ENCODE measurements at regions not wholly inside any gene's neighbourhood (a gene's known extent, or its start where the extent isn't known, plus 50 kb on each side); places are given as distances from the start of the nearest gene placed in this dataset.

DNA sequence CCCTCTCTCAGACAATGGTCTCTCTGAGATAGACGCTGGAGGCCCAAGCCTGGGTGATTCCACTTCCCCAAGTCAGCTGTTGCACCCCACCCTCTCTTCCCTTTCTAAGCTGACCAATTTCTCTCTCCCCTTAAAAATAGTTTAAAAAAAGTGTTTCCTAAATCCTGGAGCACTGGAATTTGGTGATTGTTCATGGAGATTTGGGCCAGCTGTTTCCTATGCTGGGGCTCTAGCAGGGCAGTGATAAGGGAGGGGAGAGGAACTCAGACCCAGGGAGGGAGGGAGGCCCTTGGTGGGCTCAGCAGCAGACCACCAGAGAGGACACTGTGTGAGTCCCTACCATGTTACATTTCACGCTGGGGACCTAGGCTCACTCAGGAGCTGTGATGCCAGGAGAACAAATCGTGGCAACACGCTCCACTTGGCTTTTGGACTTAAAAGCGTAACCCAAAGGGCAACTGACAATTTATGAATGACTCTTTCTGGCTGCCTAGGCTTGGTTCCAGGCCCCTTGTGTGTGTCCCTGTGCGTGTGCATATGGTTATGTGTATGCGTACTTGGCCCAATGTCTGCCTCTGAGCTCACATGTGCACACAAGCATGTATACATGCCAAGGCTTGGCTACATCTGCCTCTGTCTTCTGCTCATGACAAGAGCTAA lies 59.8 kb upstream of the INSYN1 start:
- TF ChIP-seq, protein P1, sequence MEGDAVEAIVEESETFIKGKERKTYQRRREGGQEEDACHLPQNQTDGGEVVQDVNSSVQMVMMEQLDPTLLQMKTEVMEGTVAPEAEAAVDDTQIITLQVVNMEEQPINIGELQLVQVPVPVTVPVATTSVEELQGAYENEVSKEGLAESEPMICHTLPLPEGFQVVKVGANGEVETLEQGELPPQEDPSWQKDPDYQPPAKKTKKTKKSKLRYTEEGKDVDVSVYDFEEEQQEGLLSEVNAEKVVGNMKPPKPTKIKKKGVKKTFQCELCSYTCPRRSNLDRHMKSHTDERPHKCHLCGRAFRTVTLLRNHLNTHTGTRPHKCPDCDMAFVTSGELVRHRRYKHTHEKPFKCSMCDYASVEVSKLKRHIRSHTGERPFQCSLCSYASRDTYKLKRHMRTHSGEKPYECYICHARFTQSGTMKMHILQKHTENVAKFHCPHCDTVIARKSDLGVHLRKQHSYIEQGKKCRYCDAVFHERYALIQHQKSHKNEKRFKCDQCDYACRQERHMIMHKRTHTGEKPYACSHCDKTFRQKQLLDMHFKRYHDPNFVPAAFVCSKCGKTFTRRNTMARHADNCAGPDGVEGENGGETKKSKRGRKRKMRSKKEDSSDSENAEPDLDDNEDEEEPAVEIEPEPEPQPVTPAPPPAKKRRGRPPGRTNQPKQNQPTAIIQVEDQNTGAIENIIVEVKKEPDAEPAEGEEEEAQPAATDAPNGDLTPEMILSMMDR (IDR thresholded peaks at IDR 0.05) = no peak
- TF ChIP-seq POLR2A (IDR thresholded peaks at IDR 0.05) = no peak

All from lower leg skin (tissue), 3 donors.